Activated CD8-positive, alpha-beta memory T cell treated with anti-CD3 and anti-CD28 coated beads for 1 hour (primary cell): ENCODE measurements at regions not wholly inside any gene's neighbourhood (a gene's known extent, or its start where the extent isn't known, plus 50 kb on each side); places are given as distances from the start of the nearest gene placed in this dataset.
"Not testable (repeated sequence)": the region's sequence is repeated elsewhere in the genome, so short reads cannot be mapped to it uniquely, and the experiment has no call there.

Experiments used
- DNase-seq, 2 donors: peaks; one replicate each; pipeline ENCODE4 v3.0.0-alpha.2; 2020; ENCODE audit warnings: low read depth in 1 of 2; ENCODE audit errors: extremely low read depth in 1 of 2

DNA sequence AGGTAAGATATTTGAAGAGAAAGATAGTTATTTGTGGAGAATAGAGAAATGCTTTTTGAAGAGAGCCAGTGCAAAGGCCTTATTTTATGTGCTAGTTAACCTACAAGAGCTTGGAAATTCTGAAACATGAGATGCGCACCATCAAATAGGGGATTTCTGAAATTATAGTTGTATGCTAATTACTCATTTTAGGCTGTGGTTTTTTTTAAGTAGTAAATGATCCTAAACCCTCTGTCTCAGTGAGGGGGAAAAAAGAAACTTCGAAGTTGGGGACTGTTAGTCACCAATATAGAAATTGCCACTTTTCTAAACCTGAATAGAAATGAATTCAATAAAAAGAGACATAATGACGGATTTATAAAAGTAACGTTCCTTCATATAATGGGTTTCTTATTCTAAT, 119.3 kb upstream of the MDFIC start:
- DNase-seq: no peak

DNA sequence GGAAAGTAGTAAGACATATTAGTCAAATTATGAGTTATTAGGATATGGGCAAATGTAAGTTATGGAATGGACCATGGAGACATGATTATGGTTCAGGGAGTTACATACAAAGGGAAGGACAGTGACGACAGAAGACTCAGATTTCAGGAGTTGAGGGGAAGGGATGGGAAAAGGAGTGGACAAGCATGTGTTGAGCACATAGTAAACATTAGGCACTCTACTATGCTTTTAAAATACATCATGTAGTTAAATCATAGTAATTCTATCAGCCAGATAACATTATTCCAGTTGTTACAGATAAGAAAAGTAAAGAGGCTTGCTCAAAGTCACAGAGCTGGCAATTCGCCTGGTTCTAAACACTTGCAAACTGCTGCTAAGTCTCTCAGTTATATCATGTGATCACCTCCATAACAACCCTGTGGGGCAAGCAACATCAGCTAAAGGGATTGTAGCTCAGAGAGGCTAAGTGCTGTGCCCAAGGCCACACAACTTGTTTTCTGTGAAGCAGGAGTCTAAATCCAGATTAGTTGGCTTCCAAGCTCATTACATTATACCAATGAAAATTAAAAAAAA, 115.2 kb upstream of the MDFIC start:
- DNase-seq: no peak

DNA sequence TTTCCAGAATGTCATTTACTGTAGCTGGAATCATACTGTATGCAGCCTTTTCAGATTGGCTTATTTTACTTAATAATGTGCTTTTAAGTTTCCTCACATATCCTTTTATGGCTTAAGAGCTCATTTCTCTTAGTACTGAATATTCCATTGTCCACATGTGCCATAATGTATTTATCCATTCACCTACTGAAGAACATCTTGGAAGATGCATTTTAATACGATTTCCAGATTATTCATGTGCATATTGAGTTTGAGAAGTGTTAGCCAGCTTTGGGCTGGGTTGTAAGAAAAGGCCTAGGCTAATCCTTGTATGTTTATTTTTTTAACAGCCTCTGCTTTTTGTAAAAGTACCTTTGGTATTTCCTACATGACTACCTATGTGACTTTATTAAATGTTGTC, 109.3 kb upstream of the MDFIC start:
- no peak for DNase-seq

DNA sequence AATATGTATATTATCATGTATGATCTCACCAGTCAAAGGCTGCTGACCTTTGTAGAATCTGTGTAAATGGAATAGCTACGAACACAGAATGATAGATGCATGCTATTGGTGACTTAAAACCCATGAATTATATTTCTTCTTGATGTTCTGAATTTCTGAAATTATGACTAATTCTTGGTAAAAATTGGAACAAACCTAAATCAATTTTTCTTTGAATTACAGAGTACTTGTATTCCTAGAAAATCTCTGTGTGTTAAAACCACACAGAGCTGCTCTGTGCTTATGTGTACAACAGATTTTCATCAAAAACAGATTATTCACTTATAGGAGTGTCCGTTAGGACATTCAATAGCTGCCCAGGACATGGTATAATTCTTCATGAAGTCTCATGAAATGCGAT, 108.3 kb upstream of the MDFIC start:
- no peak for DNase-seq

DNA sequence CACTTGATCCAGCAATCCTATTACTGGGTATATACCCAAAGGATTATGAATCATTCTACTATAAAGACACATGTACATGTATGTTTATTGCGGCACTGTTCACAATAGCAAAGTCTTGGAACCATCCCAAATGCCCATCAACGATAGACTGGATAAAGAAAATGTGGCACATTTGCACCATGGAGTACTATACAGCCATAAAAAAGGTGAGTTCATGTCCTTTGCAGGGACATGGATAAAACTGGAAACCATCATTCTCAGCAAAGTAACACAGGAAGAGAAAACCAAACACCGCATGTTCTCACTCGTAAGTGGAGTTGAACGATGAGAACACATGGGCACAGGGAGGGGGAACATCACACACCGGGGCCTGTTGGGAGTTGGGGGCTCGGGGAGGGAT, 104.9 kb upstream of the MDFIC start:
- not testable (repeated sequence) for DNase-seq

DNA sequence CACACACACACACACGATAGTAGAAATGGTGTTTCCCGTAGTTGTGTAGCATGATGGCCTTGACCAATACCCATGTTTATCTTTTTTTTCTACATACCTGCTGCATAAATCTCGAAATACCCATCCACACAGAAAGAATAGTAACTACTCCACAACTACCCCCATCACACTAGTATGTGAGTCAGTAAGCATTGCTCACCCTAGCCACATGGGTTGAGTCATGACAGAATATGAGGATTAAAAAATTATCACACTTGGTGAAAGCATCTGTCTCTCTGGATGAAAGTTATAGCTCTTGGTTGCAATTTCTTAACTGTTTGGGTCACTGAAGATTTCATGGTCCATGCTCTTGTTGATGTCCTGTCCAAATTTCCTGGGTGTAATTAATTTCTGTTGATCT, 103.4 kb upstream of the MDFIC start:
- DNase-seq: no peak

DNA sequence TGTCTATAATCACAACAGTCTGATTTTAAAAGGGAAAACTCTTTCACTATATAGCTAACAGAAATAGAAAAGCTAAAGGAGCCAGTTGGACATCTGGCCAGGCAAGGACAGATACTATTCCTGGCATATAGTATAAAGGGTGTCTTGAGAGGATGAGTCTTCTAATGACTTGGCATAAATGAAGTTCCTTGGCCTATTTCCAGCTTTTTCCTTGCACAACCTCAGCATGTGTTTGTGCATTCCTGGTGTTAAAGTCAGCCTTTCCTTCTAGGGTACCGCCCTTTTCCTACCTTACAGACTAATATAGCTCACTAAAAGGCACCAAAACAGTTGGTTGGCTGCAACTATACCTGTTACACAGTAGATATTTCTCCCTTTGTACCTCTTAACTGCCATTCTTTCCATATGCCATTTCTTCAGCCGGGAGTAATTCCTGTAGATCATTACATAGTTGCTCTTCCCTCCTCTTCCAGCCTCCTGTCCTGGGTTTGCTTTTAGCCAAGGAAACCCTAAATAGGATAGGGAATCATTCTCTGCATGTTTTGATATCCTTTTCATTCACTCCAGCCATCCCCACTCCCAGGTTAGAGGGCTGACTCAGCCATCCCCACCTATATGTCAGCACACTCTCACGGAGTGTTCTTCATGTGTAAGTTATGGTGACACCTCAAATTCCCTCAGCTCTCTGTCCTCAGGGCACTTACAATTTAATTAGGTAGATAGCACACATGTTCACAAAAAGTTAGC, 102.1 kb upstream of the MDFIC start:
- no peak for DNase-seq

DNA sequence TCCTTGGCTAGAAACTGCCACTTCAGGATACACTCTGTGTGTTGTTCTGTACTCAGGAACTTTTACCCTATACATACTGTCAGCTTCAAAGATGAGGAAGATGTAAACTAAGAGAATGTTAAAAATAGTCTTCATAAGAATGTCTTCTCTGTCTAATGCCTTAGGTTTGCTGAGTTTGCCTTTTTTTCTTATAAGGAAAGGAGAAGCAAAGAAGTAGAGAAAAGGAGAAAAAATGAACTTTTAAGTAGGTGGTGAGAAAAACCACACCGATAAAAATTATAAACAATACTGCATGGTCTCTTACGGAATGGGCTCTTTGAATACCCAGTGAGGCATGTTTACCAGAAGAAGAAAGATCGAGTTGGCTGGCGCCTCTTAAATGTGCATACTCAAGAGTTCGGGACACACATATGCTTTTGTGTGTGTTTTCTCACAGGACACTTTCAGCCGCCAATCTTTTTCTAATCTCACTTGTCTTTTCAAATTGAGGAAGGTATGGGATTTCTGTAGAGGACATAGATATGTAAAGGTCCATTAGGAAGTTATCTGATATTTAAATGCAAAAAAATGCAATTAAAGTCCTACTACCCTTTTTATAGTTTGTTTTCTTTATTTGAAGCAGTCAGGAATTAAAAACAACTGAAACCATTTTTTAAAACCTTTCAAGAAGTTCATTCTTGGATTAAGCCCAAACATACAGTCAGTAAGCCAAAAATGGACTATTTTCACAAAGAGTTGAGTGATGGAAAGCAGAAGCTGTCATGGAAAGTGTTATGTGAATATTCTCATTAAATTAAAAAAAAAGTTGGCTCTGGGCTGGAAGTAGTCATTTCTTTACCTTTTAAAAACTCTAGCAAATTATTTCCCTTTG, 100.6 kb upstream of the MDFIC start:
- DNase-seq: no peak

DNA sequence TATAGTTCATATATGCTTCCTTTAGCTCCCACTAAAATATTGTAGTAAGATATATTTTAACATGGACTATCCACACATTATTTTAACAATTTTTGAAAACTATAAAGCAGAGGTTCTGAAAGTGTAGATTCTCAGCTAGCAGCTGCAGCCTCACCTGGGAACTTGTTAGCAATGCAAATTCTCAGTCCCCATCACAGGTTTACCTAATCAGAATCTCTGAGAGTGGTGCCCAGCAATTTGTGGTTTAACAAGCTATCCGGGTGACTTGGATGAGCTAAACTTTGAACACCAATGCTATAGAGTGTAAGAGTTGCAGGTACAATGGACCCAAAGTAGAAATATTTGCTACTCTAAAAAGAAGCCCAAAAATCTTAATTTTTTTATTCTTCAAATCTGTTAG, 99.8 kb upstream of the MDFIC start:
- no peak for DNase-seq

DNA sequence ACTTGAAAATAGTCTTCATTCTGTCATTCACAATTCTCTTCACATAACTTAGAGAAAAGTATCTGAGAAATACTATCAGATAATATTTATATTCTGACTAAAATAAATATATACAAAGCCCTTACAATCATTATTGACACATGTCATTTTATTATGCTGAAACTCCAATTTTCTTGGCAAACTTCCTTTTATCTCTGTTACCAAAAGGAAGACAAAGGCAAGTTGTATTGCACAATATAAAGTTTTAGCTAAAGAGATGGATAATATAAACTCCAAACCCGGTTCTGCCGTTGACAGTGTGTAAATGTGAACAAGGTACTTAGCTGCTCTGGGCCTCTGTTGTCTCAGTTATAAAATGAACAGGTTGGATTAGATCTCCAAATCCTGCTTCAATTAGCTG, 99.0 kb upstream of the MDFIC start:
- no peak for DNase-seq

DNA sequence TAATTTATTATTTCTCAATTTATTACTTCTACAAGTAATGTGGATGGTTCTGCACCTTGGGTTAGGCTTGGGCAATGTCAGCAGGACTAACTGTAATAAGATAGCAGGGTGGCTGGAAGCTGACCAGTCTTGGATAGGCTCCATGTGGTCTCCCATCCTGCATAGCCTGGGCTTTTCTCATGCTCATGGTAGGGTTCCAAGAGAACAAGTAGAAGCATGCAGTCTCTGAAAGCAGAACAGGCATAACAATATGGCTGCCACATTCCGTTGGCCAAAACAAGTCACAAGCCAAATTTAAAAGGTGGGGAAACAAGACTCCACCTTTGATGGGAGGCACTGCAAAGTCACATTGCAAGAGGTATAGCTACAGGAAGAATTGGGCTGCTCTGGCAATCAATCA, 98.6 kb upstream of the MDFIC start:
- no peak for DNase-seq

DNA sequence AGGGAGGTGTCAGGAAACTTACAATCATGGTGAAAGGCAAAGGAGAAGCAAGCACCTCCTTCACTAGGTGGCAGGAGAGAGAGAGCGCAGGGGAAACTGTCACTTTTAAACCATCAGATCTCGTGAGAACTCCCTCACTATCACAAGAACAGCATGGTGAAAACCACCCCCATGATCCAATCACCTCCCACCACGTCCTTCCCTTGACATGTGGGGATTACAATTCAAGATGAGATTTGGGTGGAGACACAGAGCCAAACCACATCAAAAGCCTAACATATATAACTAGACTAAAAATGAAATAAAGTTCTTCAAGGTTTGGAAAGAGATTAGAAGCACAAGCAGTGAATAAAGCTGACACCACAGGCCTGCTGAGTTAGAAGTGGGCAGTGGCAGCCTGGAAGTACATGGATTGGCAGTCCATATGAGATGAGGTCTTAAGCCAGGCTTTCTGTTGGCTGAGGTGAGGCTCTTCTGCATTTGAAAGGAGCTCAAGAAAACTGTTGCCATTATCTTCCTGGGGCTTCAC, 96.4 kb upstream of the MDFIC start:
- DNase-seq: no peak

DNA sequence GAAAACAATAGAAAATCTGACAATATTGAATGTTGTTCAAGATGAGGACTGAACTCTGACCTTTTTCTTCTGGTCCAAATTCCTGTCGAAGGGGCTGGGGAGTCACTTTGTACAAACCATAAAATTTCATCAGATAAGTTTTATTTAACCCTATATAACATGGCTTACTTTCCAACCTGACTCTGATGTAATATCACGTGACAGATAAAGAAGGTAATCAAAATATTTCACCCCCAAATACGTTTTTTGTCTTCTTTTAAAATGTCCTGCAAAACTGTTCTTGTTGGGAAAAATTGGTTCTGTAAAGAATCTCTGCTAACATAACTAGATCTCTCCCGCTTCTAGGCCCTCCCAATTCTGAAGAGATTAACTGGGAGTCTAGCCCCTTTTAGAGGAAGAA, 90.9 kb upstream of the MDFIC start:
- DNase-seq: no peak

DNA sequence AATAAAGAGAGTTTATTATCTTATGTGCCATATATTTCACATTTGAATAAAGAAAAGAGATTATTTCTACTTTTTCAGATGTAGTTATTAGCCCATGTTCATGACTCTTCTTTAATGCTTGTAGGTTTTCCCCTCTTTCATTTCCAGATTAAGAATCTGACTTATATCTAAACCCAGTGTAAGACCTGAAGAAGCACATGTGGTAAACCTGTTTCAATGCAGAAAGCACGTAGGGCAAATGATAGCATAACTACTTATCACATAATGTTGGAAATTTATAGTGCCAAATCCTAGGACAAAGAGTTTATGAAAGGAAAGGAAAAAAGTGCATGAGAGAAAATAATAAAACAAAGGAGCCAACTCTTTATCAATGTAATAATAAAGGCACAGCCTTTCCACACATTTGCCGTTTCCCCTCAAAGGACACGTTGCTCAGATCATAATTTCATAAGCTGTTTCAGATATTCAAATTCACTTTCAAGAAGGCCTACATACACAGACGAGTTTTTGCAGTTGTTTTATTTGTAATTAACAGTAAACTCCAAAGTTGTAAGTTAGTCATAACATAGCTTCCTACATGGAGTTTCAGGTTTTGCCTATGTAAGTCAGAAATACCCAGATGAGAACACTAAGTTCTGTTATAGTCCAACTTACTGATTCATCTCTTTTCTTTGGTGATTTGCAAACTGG, 88.8 kb upstream of the MDFIC start:
- DNase-seq: no peak

DNA sequence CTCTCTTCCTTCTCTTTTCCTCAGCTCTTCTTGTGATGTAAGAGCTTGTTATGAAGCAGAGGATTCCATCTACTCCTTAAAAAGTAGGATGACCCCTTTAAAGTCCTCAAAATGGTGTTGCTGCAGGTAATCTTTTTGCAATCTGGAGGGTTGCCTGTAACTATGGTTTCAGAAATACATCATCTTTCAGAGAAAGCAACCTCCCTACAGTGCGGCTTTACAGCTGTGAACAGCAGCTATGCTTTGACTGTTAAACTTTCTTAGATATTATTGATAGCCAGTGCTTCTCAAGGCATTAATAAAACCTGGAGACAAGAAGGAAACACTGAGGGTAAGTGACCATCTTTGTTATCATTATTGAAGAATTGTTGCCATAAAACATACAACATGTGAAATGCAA, 86.6 kb upstream of the MDFIC start:
- DNase-seq: no peak

DNA sequence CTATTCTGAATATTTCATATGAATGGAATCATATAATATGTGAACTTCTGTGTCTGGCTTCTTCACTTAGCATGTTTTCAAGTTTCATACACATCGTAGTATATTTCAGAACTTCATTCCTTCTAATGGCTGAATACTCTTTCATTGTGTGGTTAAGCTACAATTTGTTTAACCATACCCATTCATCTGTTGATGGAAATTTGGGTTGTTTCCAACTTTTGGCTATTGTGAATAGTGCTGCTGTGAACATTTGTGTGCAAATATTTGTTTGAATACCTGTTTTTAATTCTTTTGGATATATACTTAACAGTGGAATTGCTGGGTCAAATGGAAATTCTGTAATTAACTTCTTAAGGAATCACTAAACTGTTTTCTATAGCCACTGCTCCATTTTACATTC, 86.0 kb upstream of the MDFIC start:
- DNase-seq: no peak

DNA sequence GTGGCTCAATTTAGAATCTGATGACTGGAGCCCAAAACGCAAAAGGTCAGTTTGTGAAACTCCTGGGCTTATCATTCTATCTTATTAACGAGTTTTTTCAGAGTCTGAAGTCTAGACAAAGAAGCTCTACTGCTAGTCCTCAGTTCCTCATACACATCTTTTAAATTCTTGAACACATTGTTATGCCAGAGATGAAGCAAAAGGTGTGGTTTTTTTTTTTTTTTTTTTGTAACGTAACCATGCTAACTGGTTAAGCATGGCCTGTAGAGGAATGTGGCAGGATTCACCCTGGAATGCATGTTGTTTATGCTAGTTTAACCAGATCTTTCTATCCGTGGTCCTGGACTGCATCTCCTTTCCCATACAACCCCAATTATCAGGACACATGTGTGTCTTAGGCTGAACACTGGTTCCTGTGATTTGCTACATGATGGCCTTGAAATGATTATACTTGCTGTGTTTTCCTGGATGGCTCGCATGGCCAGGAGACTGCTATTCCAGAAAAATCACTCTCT, 79.3 kb upstream of the MDFIC start:
- no peak for DNase-seq

DNA sequence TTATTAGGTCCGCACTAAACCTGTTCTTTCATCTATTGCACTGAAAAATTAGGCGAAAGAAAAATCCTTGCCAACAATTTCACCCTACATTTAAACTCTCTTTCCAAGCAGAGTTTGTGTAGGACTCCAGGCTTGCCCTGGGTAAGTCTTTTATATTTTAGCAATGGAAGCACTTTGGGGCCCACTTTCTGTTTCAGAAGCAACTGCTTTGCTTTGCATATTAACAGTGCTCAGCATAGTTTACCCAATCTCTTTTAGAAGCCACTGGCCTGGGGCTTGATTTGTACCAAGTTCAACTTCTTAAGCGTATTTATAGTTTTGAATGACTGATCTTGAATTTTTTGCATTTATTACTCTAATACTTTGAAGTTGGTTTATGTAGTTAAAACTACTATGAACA, 78.8 kb upstream of the MDFIC start:
- DNase-seq: no peak

DNA sequence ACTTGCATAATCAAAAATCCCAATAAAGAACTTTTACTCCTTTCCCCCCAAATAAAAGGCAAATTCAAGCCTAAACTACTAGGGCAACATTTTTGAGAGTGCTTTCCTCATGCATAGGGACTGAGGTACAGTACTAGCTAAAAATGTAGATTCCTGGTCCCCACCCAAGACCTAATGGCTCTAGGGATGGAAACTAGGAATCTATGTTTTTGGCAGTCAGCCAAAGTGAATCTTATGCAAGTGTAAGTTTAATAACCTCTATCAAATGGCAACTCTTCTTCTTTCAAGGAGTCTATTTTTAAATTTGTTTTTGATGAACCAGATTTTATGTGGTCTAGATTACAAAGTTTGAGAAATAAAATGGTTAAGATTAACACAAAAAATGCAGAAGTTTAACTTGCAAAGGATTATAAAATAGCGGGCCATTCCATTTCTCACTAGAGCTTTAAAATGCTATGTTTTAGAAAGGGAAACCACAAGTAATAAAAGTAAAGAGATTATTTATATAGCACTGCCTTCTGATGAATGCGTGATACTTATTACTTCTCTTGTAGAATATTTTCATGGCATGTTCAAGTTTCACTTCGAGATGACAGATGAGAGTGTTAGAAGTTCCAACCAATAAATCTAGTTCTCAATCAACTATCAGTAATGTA, 70.4 kb upstream of the MDFIC start:
- no peak for DNase-seq

DNA sequence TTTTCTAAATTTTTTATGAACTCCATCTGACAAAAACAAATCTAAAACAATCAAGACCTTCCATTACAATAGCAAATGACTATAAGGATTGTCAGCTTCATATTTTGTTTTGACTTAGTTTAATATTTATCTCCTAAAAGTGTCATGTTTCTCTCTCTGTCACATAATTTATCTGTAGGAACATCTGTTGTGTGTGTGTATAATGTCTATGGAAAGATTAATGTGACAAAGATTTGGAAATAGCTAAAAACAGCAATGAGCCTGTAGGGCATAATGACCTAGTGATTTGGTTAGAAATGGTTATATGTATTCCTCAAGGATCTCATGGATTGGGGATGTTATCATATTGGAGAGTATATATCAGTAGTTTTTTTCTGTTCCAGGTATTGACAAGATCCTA, 69.6 kb upstream of the MDFIC start:
- no peak for DNase-seq

DNA sequence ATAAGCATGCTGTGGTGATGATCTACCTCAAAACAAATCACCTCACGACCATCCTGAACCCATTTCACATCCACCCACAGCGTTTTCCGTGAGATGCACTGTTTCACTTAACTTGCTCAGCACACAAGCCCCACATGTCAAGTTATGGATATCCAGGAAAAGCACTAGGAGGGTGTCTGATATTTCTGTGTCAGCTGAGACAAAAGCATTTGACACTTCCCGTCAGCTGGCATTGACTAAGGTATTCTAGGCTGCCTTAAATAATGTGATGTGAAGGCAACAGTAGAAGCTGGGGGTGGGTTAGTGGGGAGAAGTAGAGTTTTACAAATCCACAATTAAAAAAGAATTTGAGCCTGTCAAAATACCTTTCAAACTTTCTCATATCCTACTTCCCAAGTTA, 68.7 kb upstream of the MDFIC start:
- no peak for DNase-seq
